ENCODE measurements at regions not wholly inside any gene's neighbourhood (a gene's known extent, or its start where the extent isn't known, plus 50 kb on each side); places are given as distances from the start of the nearest gene placed in this dataset.

DNA sequence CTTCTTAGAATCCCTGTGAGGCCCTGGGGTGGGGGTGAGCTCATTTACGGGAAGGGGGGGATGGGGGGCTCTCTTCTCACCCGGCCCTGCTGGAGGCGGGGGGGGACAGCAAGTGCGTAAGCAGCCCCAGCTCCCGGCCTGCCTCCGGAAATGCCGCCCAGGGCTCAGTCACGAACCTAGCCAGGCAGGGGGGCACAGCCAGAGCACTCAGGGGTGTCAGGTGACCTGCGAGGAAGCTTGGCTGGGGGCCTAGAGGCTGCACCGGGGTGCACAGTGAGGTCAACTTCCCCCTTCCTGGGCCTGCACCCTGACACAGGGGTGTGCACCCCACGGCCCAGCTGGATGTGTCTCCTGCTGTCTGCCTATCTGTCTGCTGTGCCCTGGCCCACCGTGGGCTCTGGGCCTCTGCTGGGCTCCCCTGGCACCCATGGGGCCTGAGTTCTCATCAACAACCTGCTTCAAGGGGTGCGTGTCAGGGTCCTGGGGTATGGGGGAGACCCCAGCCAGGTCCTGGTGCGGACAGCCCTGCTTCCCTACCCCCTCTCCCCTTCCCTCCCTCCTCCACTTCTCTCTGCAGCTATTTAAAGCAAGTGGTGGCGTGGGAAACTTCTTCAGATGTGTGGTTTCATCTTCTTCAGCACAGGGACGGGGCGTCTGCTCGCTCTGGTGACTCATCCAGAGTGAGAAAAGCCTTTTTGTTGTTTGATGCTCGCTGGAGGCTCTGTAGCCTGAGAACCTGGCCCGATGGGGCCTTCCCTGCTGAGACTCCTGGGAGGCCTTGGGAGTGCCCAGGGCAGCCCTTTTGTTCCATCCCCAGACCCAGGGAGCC is 92.5 kb upstream of the RUNX3 start:
- DNase-seq (ENCODE audit: low read depth), result peak; percentile 61
- no peak overlapping the region for H3K4me3 ChIP-seq (ENCODE audit: low read depth, low read length)
- TF ChIP-seq, protein P1, sequence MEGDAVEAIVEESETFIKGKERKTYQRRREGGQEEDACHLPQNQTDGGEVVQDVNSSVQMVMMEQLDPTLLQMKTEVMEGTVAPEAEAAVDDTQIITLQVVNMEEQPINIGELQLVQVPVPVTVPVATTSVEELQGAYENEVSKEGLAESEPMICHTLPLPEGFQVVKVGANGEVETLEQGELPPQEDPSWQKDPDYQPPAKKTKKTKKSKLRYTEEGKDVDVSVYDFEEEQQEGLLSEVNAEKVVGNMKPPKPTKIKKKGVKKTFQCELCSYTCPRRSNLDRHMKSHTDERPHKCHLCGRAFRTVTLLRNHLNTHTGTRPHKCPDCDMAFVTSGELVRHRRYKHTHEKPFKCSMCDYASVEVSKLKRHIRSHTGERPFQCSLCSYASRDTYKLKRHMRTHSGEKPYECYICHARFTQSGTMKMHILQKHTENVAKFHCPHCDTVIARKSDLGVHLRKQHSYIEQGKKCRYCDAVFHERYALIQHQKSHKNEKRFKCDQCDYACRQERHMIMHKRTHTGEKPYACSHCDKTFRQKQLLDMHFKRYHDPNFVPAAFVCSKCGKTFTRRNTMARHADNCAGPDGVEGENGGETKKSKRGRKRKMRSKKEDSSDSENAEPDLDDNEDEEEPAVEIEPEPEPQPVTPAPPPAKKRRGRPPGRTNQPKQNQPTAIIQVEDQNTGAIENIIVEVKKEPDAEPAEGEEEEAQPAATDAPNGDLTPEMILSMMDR (IDR thresholded peaks at IDR 0.05; ENCODE audit: insufficient read depth, low read length), result no peak

DNA sequence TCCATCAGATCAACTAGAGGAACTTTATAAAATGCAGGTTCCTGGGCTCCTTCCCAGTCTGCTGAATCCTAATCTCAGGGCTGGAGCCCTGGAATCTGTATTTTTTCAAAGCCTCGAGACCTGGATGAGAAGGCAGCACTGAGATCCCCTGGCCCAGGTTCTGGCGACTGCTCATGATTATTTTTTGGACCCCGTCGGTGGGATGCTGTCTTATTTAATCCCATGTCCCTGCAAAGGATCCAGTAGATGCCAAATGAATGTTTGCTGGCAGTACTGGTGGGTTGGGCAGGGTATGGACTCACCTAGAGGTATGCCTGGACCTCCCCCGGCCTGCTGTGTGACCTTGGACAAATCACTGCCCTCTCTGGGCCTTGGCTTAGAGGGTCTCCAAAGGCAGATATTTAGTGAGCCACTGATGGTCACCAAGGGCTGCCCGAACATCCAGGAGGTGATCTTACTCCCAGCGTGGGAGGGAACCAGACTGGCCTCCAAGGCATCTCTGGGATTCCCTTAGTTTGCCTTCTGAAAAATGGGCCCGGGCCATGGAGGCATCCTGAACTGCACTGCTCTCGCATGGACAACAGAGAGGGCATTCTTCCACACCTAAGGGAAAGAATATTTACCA is 91.6 kb upstream of the RUNX3 start:
- no peak overlapping the region for H3K4me3 ChIP-seq (ENCODE audit: low read depth, low read length)
- DNase-seq (ENCODE audit: low read depth), result no peak
- TF ChIP-seq, protein P1 (IDR thresholded peaks at IDR 0.05; ENCODE audit: insufficient read depth, low read length), result no peak

DNA sequence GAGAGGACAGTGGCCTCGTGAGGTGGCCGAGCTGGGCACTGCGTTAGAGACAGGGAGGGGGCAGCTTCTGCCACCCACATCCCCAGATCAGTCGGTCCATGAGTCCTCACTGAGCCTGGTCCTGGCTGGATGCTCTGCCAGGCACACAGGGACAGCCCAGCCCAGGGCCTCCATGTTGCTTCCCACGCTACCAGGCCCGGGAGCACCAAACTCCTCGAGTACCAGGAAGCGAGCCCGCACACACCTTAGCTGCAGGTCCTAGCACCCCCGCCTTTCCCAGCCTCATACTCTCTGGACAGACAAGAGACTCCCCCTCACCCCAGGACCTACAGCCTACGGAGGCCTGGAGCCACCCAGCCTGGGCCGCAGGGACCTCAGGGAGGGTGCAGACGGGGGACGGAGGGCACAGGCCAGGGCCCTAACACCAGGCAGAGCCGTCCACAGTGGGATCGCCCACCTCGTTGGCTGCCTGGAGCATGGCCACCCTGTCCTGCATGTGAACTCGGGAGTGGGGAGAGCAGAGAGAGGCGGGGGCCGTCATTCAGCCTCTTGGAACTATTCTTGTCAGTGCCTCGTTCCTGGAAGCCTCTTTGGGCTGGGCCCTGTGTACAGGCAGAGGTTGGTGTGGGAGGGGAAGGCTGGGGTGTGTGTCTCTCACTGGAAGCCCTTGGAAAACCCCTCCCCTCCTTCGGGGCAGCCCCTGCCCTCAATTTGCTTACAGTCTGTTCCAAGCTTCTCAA is 90.9 kb upstream of the RUNX3 start:
- TF ChIP-seq, protein P1 (IDR thresholded peaks at IDR 0.05; ENCODE audit: insufficient read depth, low read length), result no peak

DNA sequence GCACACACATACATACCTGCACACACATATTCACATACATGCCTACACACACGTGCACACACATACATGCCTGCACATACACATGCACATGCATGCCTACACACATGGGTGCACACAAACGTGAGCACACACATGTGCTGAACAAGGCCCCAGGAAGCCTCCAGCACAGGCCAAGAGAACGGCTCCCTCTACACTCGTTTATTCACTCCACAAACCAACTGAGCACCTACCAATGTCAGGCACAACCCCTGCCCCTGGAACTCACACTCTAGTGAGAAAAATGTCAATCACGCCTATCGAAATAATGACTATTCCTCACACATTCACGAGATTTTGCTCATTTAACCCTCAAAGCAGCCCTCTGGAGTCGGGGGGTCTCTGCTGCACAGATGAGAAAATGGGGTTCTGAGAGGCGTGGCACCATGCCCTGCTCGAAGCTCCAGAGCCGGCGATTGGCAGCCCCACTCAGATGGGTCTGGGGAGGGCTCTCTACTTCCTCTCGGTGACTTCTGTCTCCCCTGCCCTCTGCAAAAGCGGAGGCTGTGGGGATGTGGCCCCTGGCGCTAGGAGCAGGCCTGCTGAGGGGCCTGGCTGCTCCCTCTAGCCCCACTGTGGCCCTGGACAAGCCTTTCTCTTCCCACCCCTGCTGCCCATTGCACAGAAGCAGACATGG is 90.2 kb upstream of the RUNX3 start:
- TF ChIP-seq, protein P1 (IDR thresholded peaks at IDR 0.05; ENCODE audit: insufficient read depth, low read length), result no peak
- no peak overlapping the region for H3K4me3 ChIP-seq (ENCODE audit: low read depth, low read length)
- DNase-seq (ENCODE audit: low read depth), result no peak

More for the DNA sequence above, 90.9 kb upstream of the RUNX3 start:
- no peak overlapping the region for H3K4me3 ChIP-seq (ENCODE audit: low read depth, low read length)
- no peak for DNase-seq (ENCODE audit: low read depth)

DNA sequence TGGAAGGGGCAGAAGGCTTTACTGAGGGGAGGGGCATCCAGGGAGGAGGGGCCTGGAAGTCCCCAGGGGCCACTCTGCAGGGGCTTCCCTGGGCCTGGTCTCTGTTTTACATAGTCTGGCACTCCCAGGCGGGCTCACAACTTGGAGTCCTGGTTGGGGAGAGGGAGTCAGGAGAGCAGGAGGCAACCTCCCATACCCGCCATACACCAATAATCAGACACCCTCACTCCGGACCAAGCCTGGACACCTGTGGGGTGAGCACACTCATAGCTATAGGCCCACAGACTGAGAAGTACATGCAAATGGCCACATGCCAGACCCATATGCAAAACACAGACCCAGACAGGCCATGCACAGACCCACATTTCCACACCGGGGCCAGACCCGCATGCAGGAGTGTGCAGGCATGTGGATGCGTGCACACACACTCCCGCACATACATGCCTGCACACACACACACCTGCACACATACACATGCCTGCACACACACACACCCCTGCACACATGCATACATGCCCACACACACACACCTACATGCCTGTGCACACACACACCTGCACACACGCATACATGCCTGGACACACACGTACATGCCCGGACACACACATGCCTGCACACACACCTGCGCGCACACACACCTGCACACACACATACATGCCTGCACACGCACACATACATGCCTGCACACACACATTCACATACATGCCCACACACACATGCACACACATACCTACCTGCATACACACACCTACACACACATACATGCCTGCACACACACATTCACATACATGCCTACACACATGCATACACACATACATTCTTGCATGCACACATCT is 89.5 kb upstream of the RUNX3 start:
- no peak overlapping the region for H3K4me3 ChIP-seq (ENCODE audit: low read depth, low read length)
- TF ChIP-seq, protein P1 (IDR thresholded peaks at IDR 0.05; ENCODE audit: insufficient read depth, low read length), result no peak
- DNase-seq (ENCODE audit: low read depth), result no peak

DNA sequence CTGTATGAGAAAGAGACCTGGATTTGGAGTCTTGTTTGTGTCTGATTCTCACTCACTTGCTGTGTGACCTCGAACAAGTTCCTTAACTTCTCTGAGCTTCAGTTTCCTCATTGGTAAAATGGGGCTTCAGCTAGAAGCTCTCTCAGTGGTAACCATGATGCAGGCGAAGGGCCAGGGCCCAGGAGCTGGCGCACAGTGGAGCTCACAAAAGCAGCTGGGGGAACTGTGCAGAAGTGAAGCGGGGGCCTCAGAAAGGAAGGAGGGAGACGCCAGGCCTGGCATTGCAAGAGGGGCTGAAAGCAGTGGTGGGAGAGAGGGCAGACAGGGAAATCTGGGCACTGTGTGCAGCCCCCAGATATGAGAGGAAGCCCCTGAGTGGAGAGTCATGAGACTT is 88.9 kb upstream of the RUNX3 start:
- TF ChIP-seq, protein P1 (IDR thresholded peaks at IDR 0.05; ENCODE audit: insufficient read depth, low read length), result no peak
- H3K4me3 ChIP-seq (ENCODE audit: low read depth, low read length), result no peak overlapping the region
- no peak for DNase-seq (ENCODE audit: low read depth)

Measured in fibroblast of the aortic adventitia (primary cell).